Esophagus squamous epithelium (tissue), 4 donors: ENCODE measurements at regions not wholly inside any gene's neighbourhood (a gene's known extent, or its start where the extent isn't known, plus 50 kb on each side); places are given as distances from the start of the nearest gene placed in this dataset.

Experiments
- CTCF ChIP-seq, 6 experiments: fragments of 450-650 bp in 4 of 6; fragments of 200-600 bp in 2 of 6; sonication (generic) in 2 of 6; IDR thresholded peaks; one replicate each; pipeline ENCODE4 v1.5.1; 2016 to 2019; ENCODE audit warnings: antibody characterized with exemption in 6 of 6, mild to moderate bottlenecking in 4 of 6, moderate library complexity in 4 of 6
- POLR2A ChIP-seq, 4 donors: fragments of 450-650 bp; IDR thresholded peaks; one replicate each; pipeline ENCODE4 v1.6.1; 2017; ENCODE audit warnings: antibody characterized with exemption in 4 of 4, mild to moderate bottlenecking in 4 of 4, moderate library complexity in 3 of 4

DNA sequence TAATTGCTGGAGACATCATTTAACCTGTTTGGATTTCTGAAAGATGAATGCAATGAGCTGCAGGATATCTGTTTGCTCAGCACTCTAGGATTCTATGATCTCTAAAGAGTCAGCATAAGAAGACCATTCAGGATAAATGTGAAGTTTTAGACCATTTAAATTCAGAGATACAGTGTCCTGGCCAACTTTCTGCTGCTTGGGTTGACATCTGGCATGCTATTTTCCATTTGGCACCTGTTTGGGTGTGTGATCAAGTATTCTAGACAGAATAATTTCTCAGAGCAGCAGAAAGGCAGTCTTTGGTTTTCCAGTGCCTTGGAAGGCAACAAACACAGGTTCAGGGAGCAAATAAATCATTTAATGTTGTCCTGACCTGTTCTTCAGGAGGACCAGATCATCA lies 144.8 kb upstream of the NDUFV2 start:
- TF ChIP-seq CTCF (IDR thresholded peaks at IDR 0.05) = no peak
- no peak for TF ChIP-seq POLR2A (IDR thresholded peaks at IDR 0.05)
